H9 (cell line): ENCODE measurements at regions not wholly inside any gene's neighbourhood (a gene's known extent, or its start where the extent isn't known, plus 50 kb on each side); places are given as distances from the start of the nearest gene placed in this dataset.

Experiments
- DNase-seq: peaks from one replicate; pipeline ENCODE4 v3.0.0-alpha.2; 2017
- H2AFZ ChIP-seq: one replicate; pipeline ENCODE4 v1.6.1; 2013; ENCODE audit warnings: mild to moderate bottlenecking, low read length, control low read depth, moderate library complexity
- H2AK5ac ChIP-seq: 2 replicates; pipeline ENCODE4 v1.6.1; 2013; ENCODE audit warnings: low read length, control low read depth, mixed read lengths; ENCODE audit not compliant: insufficient read length
- H2BK120ac ChIP-seq: one replicate; pipeline ENCODE4 v1.6.1; 2013; ENCODE audit warnings: low read depth, mild to moderate bottlenecking, low read length, control low read depth, inconsistent platforms; ENCODE audit not compliant: poor library complexity, severe bottlenecking
- H2BK12ac ChIP-seq: 2 replicates; pipeline ENCODE4 v1.6.1; 2013; ENCODE audit warnings: low read length, control low read depth, mixed read lengths, low read depth; ENCODE audit not compliant: insufficient read length
- H2BK15ac ChIP-seq: 2 replicates; pipeline ENCODE4 v1.6.1; 2013; ENCODE audit warnings: low read depth, low read length, control low read depth
- H2BK20ac ChIP-seq: one replicate; pipeline ENCODE4 v1.6.1; 2013; ENCODE audit warnings: low read depth, mild to moderate bottlenecking, low read length, control low read depth, inconsistent platforms; ENCODE audit not compliant: poor library complexity, severe bottlenecking
- H2BK5ac ChIP-seq: 2 replicates; pipeline ENCODE4 v1.6.1; 2013; ENCODE audit warnings: low read length, control low read depth, mixed read lengths; ENCODE audit not compliant: insufficient read length
- H3K14ac ChIP-seq: 2 replicates; pipeline ENCODE4 v1.6.1; 2013; ENCODE audit warnings: low read length, control low read depth; ENCODE audit not compliant: insufficient read depth
- H3K18ac ChIP-seq: 2 replicates; pipeline ENCODE4 v1.6.1; 2013; ENCODE audit warnings: low read depth, mild to moderate bottlenecking, mixed read lengths, low read length, control low read depth; ENCODE audit not compliant: insufficient read length
- H3K23ac ChIP-seq: 2 replicates; pipeline ENCODE4 v1.6.1; 2013; ENCODE audit warnings: low read length, control low read depth, mixed read lengths, low read depth; ENCODE audit not compliant: insufficient read length
- H3K23me2 ChIP-seq: 2 replicates; pipeline ENCODE4 v1.6.1; 2013; ENCODE audit warnings: low read depth, mild to moderate bottlenecking, mixed read lengths, low read length, control low read depth; ENCODE audit not compliant: insufficient read length, poor library complexity, severe bottlenecking
- H3K27ac ChIP-seq: 2 replicates; pipeline ENCODE4 v1.5.1; 2013; ENCODE audit warnings: low read length, control low read depth, mixed read lengths, low read depth; ENCODE audit not compliant: insufficient read length
- H3K27me3 ChIP-seq: 2 replicates; pipeline ENCODE4 v1.6.1; 2013; ENCODE audit warnings: low read length, control low read depth, inconsistent platforms; ENCODE audit not compliant: insufficient read depth
- H3K4ac ChIP-seq: 2 replicates; pipeline ENCODE4 v1.6.1; 2013; ENCODE audit warnings: low read depth, mild to moderate bottlenecking, control low read depth, inconsistent platforms, low read length, moderate library complexity
- H3K4me1 ChIP-seq: 2 replicates; pipeline ENCODE4 v1.6.1; 2013; ENCODE audit warnings: low read length, control low read depth, inconsistent platforms; ENCODE audit not compliant: insufficient read depth
- H3K4me2 ChIP-seq: 2 replicates; pipeline ENCODE4 v1.6.1; 2013; ENCODE audit warnings: low read length, control low read depth, mixed read lengths; ENCODE audit not compliant: insufficient read length, insufficient read depth
- H3K56ac ChIP-seq: 2 replicates; pipeline ENCODE4 v1.6.1; 2013; ENCODE audit warnings: low read depth, mild to moderate bottlenecking, mixed read lengths, low read length, control low read depth; ENCODE audit not compliant: insufficient read length
- H3K79me1 ChIP-seq: 2 replicates; pipeline ENCODE4 v1.6.1; 2013; ENCODE audit warnings: low read depth, mild to moderate bottlenecking, moderate library complexity, low read length, control low read depth, inconsistent platforms; ENCODE audit not compliant: insufficient read depth, poor library complexity, severe bottlenecking
- H3K79me2 ChIP-seq: 2 replicates; pipeline ENCODE4 v1.6.1; 2013; ENCODE audit warnings: low read length, control low read depth, inconsistent platforms; ENCODE audit not compliant: insufficient read depth
- H3K9ac ChIP-seq: 2 replicates; pipeline ENCODE4 v1.6.1; 2013; ENCODE audit warnings: low read length, control low read depth, mixed read lengths; ENCODE audit not compliant: insufficient read length; ENCODE audit errors: extremely low read depth
- H3K9me3 ChIP-seq: one replicate; pipeline ENCODE4 v1.6.1; 2013; ENCODE audit warnings: low read depth, low read length, inconsistent platforms; ENCODE audit not compliant: control insufficient read depth
- H3T11ph ChIP-seq: one replicate; pipeline ENCODE4 v1.6.1; 2013; ENCODE audit warnings: mild to moderate bottlenecking, low read length, control low read depth, inconsistent platforms
- H4K20me1 ChIP-seq: one replicate; pipeline ENCODE4 v1.6.1; 2013; ENCODE audit not compliant: control insufficient read depth, insufficient read length, insufficient read depth
- H4K5ac ChIP-seq: 2 replicates; pipeline ENCODE4 v1.6.1; 2013; ENCODE audit warnings: low read depth, mild to moderate bottlenecking, mixed read lengths, low read length, control low read depth; ENCODE audit not compliant: insufficient read length
- H4K8ac ChIP-seq: replicated peaks from 2 replicates; pipeline ENCODE4 v1.6.1; 2013; ENCODE audit warnings: low read length, control low read depth, mixed read lengths, low read depth; ENCODE audit not compliant: insufficient read length
- H4K91ac ChIP-seq: 2 replicates; pipeline ENCODE4 v1.6.1; 2013; ENCODE audit warnings: low read depth, mild to moderate bottlenecking, moderate library complexity, mixed read lengths, low read length, control low read depth; ENCODE audit not compliant: insufficient read length
- H3K27ac Mint-ChIP-seq, 3 experiments: 2 replicates in 2 of 3; 3 replicates in 1 of 3; pipeline ENCODE4 v1.8.0; 2020 to 2021; ENCODE audit warnings: mixed read lengths in 3 of 3, mild to moderate bottlenecking in 1 of 3, moderate library complexity in 1 of 3
- H3K27me3 Mint-ChIP-seq: 2 replicates; pipeline ENCODE4 v1.8.0; 2021; ENCODE audit warnings: low read depth, mild to moderate bottlenecking, moderate library complexity, mixed read lengths
- H3K36me3 Mint-ChIP-seq, 3 experiments: 2 replicates in 2 of 3; 3 replicates in 1 of 3; pipeline ENCODE4 v1.8.0; 2020 to 2021; ENCODE audit warnings: low read depth in 3 of 3, mixed read lengths in 3 of 3; ENCODE audit not compliant: insufficient read depth in 1 of 3
- H3K4me1 Mint-ChIP-seq, 2 experiments: 2 replicates each; pipeline ENCODE4 v1.8.0; 2020; ENCODE audit warnings: mixed read lengths in 2 of 2
- H3K4me3 Mint-ChIP-seq, 2 experiments: 2 replicates in 1 of 2; 3 replicates in 1 of 2; pipeline ENCODE4 v1.8.0; 2020 to 2021; ENCODE audit warnings: mild to moderate bottlenecking in 2 of 2, mixed read lengths in 2 of 2, moderate library complexity in 1 of 2
- H3K9me3 Mint-ChIP-seq, 2 experiments: 2 replicates in 1 of 2; 3 replicates in 1 of 2; pipeline ENCODE4 v1.8.0; 2020; ENCODE audit warnings: mild to moderate bottlenecking in 2 of 2, mixed read lengths in 2 of 2, moderate library complexity in 1 of 2
- CTCF ChIP-seq: fragments of 200-600 bp; sonication (generic); conservative IDR thresholded peaks from 3 replicates; pipeline ENCODE4 v1.8.0; 2021; ENCODE audit warnings: antibody characterized with exemption, mild to moderate bottlenecking
- WGBS: extraction: QIAGEN DNeasy Blood & Tissue Kit; methylation state at CpG from one replicate; pipeline ENCODE4 v1.1.7; 2013; ENCODE audit warnings: missing lambda C conversion rate, low lambda C conversion rate, mixed read lengths; ENCODE audit not compliant: insufficient read length; ENCODE audit errors: extremely low coverage; 5-methylcytosine and 5-hydroxymethylcytosine counted together

DNA sequence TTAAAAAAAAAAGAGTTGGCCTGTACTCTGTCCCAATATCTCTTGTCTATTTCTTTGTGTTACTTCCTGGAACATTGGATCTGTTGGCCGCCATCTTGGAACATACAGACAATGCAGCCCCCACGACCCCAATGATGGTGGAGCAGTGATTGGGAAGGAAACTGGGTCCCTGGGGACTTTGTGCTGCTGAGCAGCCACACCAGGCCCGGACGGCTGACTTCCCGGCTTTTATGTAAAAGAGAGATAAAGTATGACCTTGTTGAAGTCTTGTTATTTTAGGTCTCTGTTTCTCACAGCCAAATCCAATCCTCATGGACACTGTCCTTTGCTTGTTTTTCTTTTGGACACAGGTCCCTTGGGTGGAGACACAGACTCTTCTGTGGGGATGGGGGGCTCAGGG is 204.5 kb downstream of the SALL1 start:
- no peaks in the 10 kb centered on the region for H3K4me1 ChIP-seq
- H3K4me3 Mint-ChIP-seq, result no peak overlapping the region
- no peaks in the 10 kb centered on the region for H3K36me3 Mint-ChIP-seq
- no peaks in the 10 kb centered on the region for H3K27me3 ChIP-seq
- no peaks in the 10 kb centered on the region for H3K79me2 ChIP-seq
- no peak overlapping the region for H2BK20ac ChIP-seq
- H2AFZ ChIP-seq, result no peak overlapping the region
- no peaks in the 10 kb centered on the region for H3K9me3 Mint-ChIP-seq
- no peaks in the 10 kb centered on the region for H4K20me1 ChIP-seq
- DNase-seq, result no peak
- no peak overlapping the region for H3K27ac ChIP-seq
- no peak overlapping the region for H3K27ac Mint-ChIP-seq
- H2AK5ac ChIP-seq, result no peak overlapping the region
- H3K4me1 Mint-ChIP-seq, result peaks cover 2 to 3% of the 10 kb centered on the region in 2 experiments
- H2BK120ac ChIP-seq, result no peak overlapping the region
- no peak overlapping the region for H4K5ac ChIP-seq
- no peak overlapping the region for H4K8ac ChIP-seq
- no peak overlapping the region for H3K23ac ChIP-seq
- no peak overlapping the region for H3K9ac ChIP-seq
- no peak overlapping the region for H3K4me2 ChIP-seq
- no peaks in the 10 kb centered on the region for H3K79me1 ChIP-seq
- no peak overlapping the region for H3K14ac ChIP-seq
- no peaks in the 10 kb centered on the region for H3K27me3 Mint-ChIP-seq
- H3K56ac ChIP-seq, result no peak overlapping the region
- no peaks in the 10 kb centered on the region for H3K23me2 ChIP-seq
- no peak overlapping the region for H2BK5ac ChIP-seq
- TF ChIP-seq CTCF, result no peak
- H2BK15ac ChIP-seq, result no peak overlapping the region
- no CpG with 5 or more reads among the region's 5 CpGs for WGBS
- H3T11ph ChIP-seq, result no peak overlapping the region
- no peak overlapping the region for H3K4ac ChIP-seq
- no peak overlapping the region for H3K18ac ChIP-seq
- H3K9me3 ChIP-seq, result no peaks in the 10 kb centered on the region
- H4K91ac ChIP-seq, result no peak overlapping the region
- no peak overlapping the region for H2BK12ac ChIP-seq
